HepG2 (cell line): ENCODE measurements at regions not wholly inside any gene's neighbourhood (a gene's known extent, or its start where the extent isn't known, plus 50 kb on each side); places are given as distances from the start of the nearest gene placed in this dataset.

Source experiments
- BCL6 ChIP-seq: IDR thresholded peaks from 2 replicates; pipeline ENCODE4 v1.6.1; 2016; ENCODE audit warnings: missing genetic modification reagents, missing compliant biosample characterization
- EP300 ChIP-seq, 3 experiments: sonication (generic) in 1 of 3; formaldehyde crosslinking in 1 of 3; IDR thresholded peaks; 2 replicates each; pipeline versions ENCODE4 v1.5.1 to v1.6.1; 2011 to 2020; ENCODE audit warnings: low read depth in 2 of 3, low read length in 2 of 3, borderline replicate concordance in 1 of 3, improper control_type of control experiment in 1 of 3, mild to moderate bottlenecking in 1 of 3, missing genetic modification reagents in 1 of 3, moderate library complexity in 1 of 3
- FOXP1 ChIP-seq, 2 experiments: fragments of 450-650 bp in 1 of 2; IDR thresholded peaks; 2 replicates each; pipeline ENCODE4 v1.6.1; 2017 to 2018; ENCODE audit warnings: antibody characterized with exemption in 1 of 2
- HHEX ChIP-seq: IDR thresholded peaks from 2 replicates; pipeline ENCODE4 v1.6.1; 2016; ENCODE audit warnings: control low read depth
- MATR3 ChIP-seq: sonication (generic); formaldehyde crosslinking; IDR thresholded peaks from 2 replicates; pipeline ENCODE4 v1.4.0; 2020; ENCODE audit warnings: missing genetic modification reagents
- NR2C2 ChIP-seq: sonication (generic); formaldehyde crosslinking; IDR thresholded peaks from 2 replicates; pipeline ENCODE4 v1.4.0; 2020; ENCODE audit warnings: missing genetic modification reagents, mild to moderate bottlenecking, moderate library complexity, borderline replicate concordance
- POLR2AphosphoS5 ChIP-seq: IDR thresholded peaks from 2 replicates; pipeline ENCODE4 v1.6.1; 2012; ENCODE audit warnings: low read depth, low read length
- PRDM10 ChIP-seq: sonication (generic); formaldehyde crosslinking; IDR thresholded peaks from 2 replicates; pipeline ENCODE4 v1.4.0; 2020; ENCODE audit warnings: low read depth, missing genetic modification reagents
- ZHX2 ChIP-seq, 2 experiments: sonication (generic) in 1 of 2; formaldehyde crosslinking in 1 of 2; IDR thresholded peaks; 2 replicates each; pipeline versions ENCODE4 v1.6.1 to v1.9.0; 2014 to 2022; ENCODE audit warnings: antibody characterized with exemption in 1 of 2, borderline replicate concordance in 1 of 2, inconsistent platforms in 1 of 2, low read depth in 1 of 2, missing genetic modification reagents in 1 of 2
- ZNF143 ChIP-seq: sonication (generic); formaldehyde crosslinking; IDR thresholded peaks from 2 replicates; pipeline ENCODE4 v1.4.0; 2020; ENCODE audit warnings: missing genetic modification reagents
- ZNF562 ChIP-seq: sonication (generic); formaldehyde crosslinking; IDR thresholded peaks from 2 replicates; pipeline ENCODE4 v1.8.0; 2022; ENCODE audit warnings: missing genetic modification reagents, borderline replicate concordance
- TF ChIP-seq, protein P1 (sequence below): sonication (generic); formaldehyde crosslinking; IDR thresholded peaks from 2 replicates; pipeline ENCODE4 v1.4.0; 2020; ENCODE audit warnings: missing genetic modification reagents, borderline replicate concordance
- TF ChIP-seq, protein P2 (sequence below), 2 experiments: sonication (generic) in 1 of 2; formaldehyde crosslinking in 1 of 2; IDR thresholded peaks; 2 replicates each; pipeline versions ENCODE4 v1.5.1 to v1.6.1; 2011 to 2020; ENCODE audit warnings: borderline replicate concordance in 1 of 2, low read depth in 1 of 2, low read length in 1 of 2, mild to moderate bottlenecking in 1 of 2, missing genetic modification reagents in 1 of 2, moderate library complexity in 1 of 2

GRCh38 chr17:31697838-31698237 lies 161.2 kb downstream of the COPRS start:
- TF ChIP-seq, protein P1, sequence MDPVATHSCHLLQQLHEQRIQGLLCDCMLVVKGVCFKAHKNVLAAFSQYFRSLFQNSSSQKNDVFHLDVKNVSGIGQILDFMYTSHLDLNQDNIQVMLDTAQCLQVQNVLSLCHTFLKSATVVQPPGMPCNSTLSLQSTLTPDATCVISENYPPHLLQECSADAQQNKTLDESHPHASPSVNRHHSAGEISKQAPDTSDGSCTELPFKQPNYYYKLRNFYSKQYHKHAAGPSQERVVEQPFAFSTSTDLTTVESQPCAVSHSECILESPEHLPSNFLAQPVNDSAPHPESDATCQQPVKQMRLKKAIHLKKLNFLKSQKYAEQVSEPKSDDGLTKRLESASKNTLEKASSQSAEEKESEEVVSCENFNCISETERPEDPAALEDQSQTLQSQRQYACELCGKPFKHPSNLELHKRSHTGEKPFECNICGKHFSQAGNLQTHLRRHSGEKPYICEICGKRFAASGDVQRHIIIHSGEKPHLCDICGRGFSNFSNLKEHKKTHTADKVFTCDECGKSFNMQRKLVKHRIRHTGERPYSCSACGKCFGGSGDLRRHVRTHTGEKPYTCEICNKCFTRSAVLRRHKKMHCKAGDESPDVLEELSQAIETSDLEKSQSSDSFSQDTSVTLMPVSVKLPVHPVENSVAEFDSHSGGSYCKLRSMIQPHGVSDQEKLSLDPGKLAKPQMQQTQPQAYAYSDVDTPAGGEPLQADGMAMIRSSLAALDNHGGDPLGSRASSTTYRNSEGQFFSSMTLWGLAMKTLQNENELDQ (CRISPR knock-in tag) = no peak
- no peak for TF ChIP-seq HHEX (CRISPR knock-in tag)
- TF ChIP-seq ZNF562 (CRISPR knock-in tag) = no peak
- no peak for TF ChIP-seq POLR2AphosphoS5
- no peak for TF ChIP-seq PRDM10
- TF ChIP-seq EP300 (IDR thresholded peaks at IDR 0.05; ENCODE audit: low read depth in 2 of 2, low read length in 2 of 2) = no peak
- no peak for TF ChIP-seq EP300 (CRISPR knock-in tag; IDR thresholded peaks at IDR 0.05; ENCODE audit: borderline replicate concordance)
- TF ChIP-seq ZHX2 (IDR thresholded peaks at IDR 0.05; ENCODE audit: low read depth) = no peak
- TF ChIP-seq ZHX2 (CRISPR knock-in tag; IDR thresholded peaks at IDR 0.05; ENCODE audit: borderline replicate concordance) = no peak
- TF ChIP-seq MATR3 = no peak
- no peak for TF ChIP-seq BCL6
- TF ChIP-seq, protein P2, sequence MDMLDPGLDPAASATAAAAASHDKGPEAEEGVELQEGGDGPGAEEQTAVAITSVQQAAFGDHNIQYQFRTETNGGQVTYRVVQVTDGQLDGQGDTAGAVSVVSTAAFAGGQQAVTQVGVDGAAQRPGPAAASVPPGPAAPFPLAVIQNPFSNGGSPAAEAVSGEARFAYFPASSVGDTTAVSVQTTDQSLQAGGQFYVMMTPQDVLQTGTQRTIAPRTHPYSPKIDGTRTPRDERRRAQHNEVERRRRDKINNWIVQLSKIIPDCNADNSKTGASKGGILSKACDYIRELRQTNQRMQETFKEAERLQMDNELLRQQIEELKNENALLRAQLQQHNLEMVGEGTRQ (IDR thresholded peaks at IDR 0.05; ENCODE audit: low read depth, low read length) = no peak
- TF ChIP-seq, protein P2 (CRISPR knock-in tag; IDR thresholded peaks at IDR 0.05; ENCODE audit: borderline replicate concordance) = no peak
- TF ChIP-seq ZNF143 (CRISPR knock-in tag) = no peak
- TF ChIP-seq FOXP1 (IDR thresholded peaks at IDR 0.05) = no peak
- TF ChIP-seq FOXP1 (CRISPR knock-in tag; IDR thresholded peaks at IDR 0.05) = no peak
- no peak for TF ChIP-seq NR2C2 (CRISPR knock-in tag)
